GM12878 (cell line): ENCODE measurements at regions not wholly inside any gene's neighbourhood (a gene's known extent, or its start where the extent isn't known, plus 50 kb on each side); places are given as distances from the start of the nearest gene placed in this dataset.

Experiments used
- ATAC-seq: fragments of 200-7000 bp; cut with Tn5 transposase; 3 replicates; pipeline ENCODE4 v1.9.1; 2020; ENCODE audit warnings: mild to moderate bottlenecking, moderate library complexity
- BruUV-seq: library from RNA; stranded (reverse); fragments of 400-500 nt; replicated peaks from 2 replicates; lab custom pipeline; 2021; lab: Mats Ljungman, UMichigan
- CTCF ChIA-PET: fragments of 300-600 bp; sonication (Branson Sonifier 250); formaldehyde crosslinking; extraction: SDS; loops from one replicate; lab custom pipeline; 2021; ENCODE audit warnings: inconsistent platforms; lab: Yijun Ruan, JAX
- POLR2A ChIA-PET: fragments of 350-600 bp; formaldehyde crosslinking; extraction: SDS; loops from one replicate; lab custom pipeline; 2021; ENCODE audit warnings: inconsistent platforms; lab: Charles Lee
- RAD21 ChIA-PET: fragments of 300-600 bp; sonication (Branson Sonifier 250); formaldehyde crosslinking; loops from one replicate; lab custom pipeline; 2023; ENCODE audit warnings: antibody characterized with exemption; ENCODE audit not compliant: unreplicated experiment; lab: Charles Lee
- SMC1A ChIA-PET: fragments of 300-600 bp; sonication (Branson Sonifier 250); formaldehyde crosslinking; loops from one replicate; lab custom pipeline; 2023; ENCODE audit not compliant: unreplicated experiment, uncharacterized antibody; lab: Charles Lee
- DNase-seq: peaks from one replicate; pipeline ENCODE4 v3.0.0-alpha.2; 2011; ENCODE audit warnings: low read depth, low spot score
- FAIRE-seq: peaks from 3 replicates; lab custom pipeline; 2011; peaks lifted over from hg19 to GRCh38; lab: Jason Lieb, UNC
- H2AFZ ChIP-seq: 2 replicates; pipeline ENCODE4 v1.6.0; 2011; ENCODE audit warnings: low read depth, low read length, control low read depth; ENCODE audit not compliant: control insufficient read depth
- H3K27ac ChIP-seq: 2 replicates; pipeline ENCODE4 v1.5.1; 2011; ENCODE audit warnings: control low read depth; ENCODE audit not compliant: control insufficient read depth, insufficient read depth
- H3K27me3 ChIP-seq, 2 experiments: replicated peaks in 1 of 2; 2 replicates each; pipeline versions ENCODE4 v1.6.0 to v1.6.1; 2011; ENCODE audit warnings: low read length in 1 of 2; ENCODE audit not compliant: control insufficient read depth in 2 of 2, insufficient read depth in 2 of 2
- H3K36me3 ChIP-seq, 2 experiments: 2 replicates each; pipeline ENCODE4 v1.5.1; 2011; ENCODE audit warnings: low read length in 1 of 2; ENCODE audit not compliant: control insufficient read depth in 2 of 2, insufficient read depth in 2 of 2
- H3K4me1 ChIP-seq: 2 replicates; pipeline ENCODE4 v1.6.1; 2011; ENCODE audit warnings: mild to moderate bottlenecking, low read length, moderate library complexity, mixed read lengths; ENCODE audit not compliant: control insufficient read depth, insufficient read depth
- H3K4me2 ChIP-seq: 2 replicates; pipeline ENCODE4 v1.6.0; 2011; ENCODE audit warnings: control low read depth; ENCODE audit not compliant: control insufficient read depth, insufficient read depth
- H3K4me3 ChIP-seq: fragments of 200-600 bp; sonication (generic); 2 replicates; pipeline ENCODE4 v1.5.1; 2016
- H3K79me2 ChIP-seq: 2 replicates; pipeline ENCODE4 v1.6.0; 2011; ENCODE audit warnings: low read length; ENCODE audit not compliant: control insufficient read depth, insufficient read depth
- H3K9ac ChIP-seq: 2 replicates; pipeline ENCODE4 v1.8.0; 2011; ENCODE audit warnings: low read length, control low read depth, mixed read lengths; ENCODE audit not compliant: control insufficient read depth, insufficient read depth
- H3K9me3 ChIP-seq: replicated peaks from 3 replicates; pipeline ENCODE4 v1.5.1; 2011; ENCODE audit warnings: mild to moderate bottlenecking, low read length; ENCODE audit not compliant: control insufficient read depth, insufficient read depth
- H4K20me1 ChIP-seq: 2 replicates; pipeline ENCODE4 v1.6.0; 2011; ENCODE audit not compliant: control insufficient read depth, insufficient read depth
- BACH1 ChIP-seq: fragments of 450-650 bp; IDR thresholded peaks from 2 replicates; pipeline ENCODE4 v1.6.1; 2017; ENCODE audit warnings: mild to moderate bottlenecking, borderline replicate concordance
- E2F4 ChIP-seq: IDR thresholded peaks from 2 replicates; pipeline ENCODE4 v1.6.1; 2012; ENCODE audit warnings: low read depth, low read length, improper control_type of control experiment
- HSF1 ChIP-seq: fragments of 150-350 bp; IDR thresholded peaks from 2 replicates; pipeline ENCODE4 v1.6.1; 2014; ENCODE audit warnings: mild to moderate bottlenecking, low read depth, low read length
- IRF5 ChIP-seq: fragments of 450-650 bp; IDR thresholded peaks from 2 replicates; pipeline ENCODE4 v1.6.1; 2017; ENCODE audit warnings: borderline replicate concordance
- KAT2A ChIP-seq: conservative IDR thresholded peaks from 2 replicates; pipeline ENCODE4 v1.6.1; 2011; ENCODE audit warnings: low read depth, low read length; ENCODE audit not compliant: control insufficient read depth
- NRF1 ChIP-seq: conservative IDR thresholded peaks from 2 replicates; pipeline ENCODE4 v1.6.1; 2011; ENCODE audit warnings: mild to moderate bottlenecking, low read depth, low read length, improper control_type of control experiment
- RFX5 ChIP-seq: IDR thresholded peaks from 2 replicates; pipeline ENCODE4 v1.6.1; 2011; ENCODE audit warnings: low read depth, low read length, improper control_type of control experiment
- SREBF2 ChIP-seq: IDR thresholded peaks from 2 replicates; pipeline ENCODE4 v1.6.1; 2012; ENCODE audit warnings: mild to moderate bottlenecking, low read length
- TBL1XR1 ChIP-seq: IDR thresholded peaks from 2 replicates; pipeline ENCODE4 v1.6.1; 2012; ENCODE audit warnings: low read depth, low read length, improper control_type of control experiment
- TCF3 ChIP-seq: IDR thresholded peaks from 2 replicates; pipeline ENCODE4 v1.6.1; 2012; ENCODE audit warnings: low read depth, mild to moderate bottlenecking, low read length, borderline replicate concordance; ENCODE audit not compliant: insufficient read depth
- ZZZ3 ChIP-seq: IDR thresholded peaks from 2 replicates; pipeline ENCODE4 v1.6.1; 2011; ENCODE audit warnings: low read depth; ENCODE audit not compliant: control insufficient read depth, insufficient read length
- in situ Hi-C: fragments of 300-500 bp; cut with MboI; formaldehyde crosslinking; loops from 9 replicates; pipeline ENCODE4 v1.14.3; 2018; ENCODE audit warnings: mixed read lengths
- intact Hi-C: fragments of 100-400 bp; cut with micrococcal nuclease; formaldehyde crosslinking; loops from one replicate; pipeline ENCODE4 v1.14.2; 2022; ENCODE audit not compliant: unreplicated experiment

- Histone ChIP-seq H3K9ac (no peak overlapping the region), H3K27me3 (no peaks in the 10 kb centered on the region), H3K79me2 (peaks cover 40% of the 10 kb centered on the region), H2AFZ (no peak overlapping the region), H3K36me3 (no peaks in the 10 kb centered on the region; a peak in 1 of 4 replicates), H3K27ac (no peak overlapping the region), H3K4me3 (no peak overlapping the region), H4K20me1 (no peaks in the 10 kb centered on the region), H3K4me1 (peaks cover 20% of the 10 kb centered on the region), H3K4me2 (no peak overlapping the region), H3K9me3 (peaks cover 8% of the 10 kb centered on the region; the same call in 2 of the 3 replicates)
- intact Hi-C loops = no loop called here
- ChIA-PET POLR2A (no interaction called here), SMC1A (interaction anchor here (0.9 to 1.4 kb wide), 4 partner anchors 9 to 57 kb away, joined by 3 to 5 read pairs (median 4); no protein-coding TSS in a partner anchor), CTCF (interaction anchor here (1.7 kb wide), 1 partner anchor 11 kb away, joined by 3 read pairs; no protein-coding TSS in a partner anchor), RAD21 (interaction anchor here (0.9 kb wide), 1 partner anchor 12 kb away, joined by 4 read pairs; no protein-coding TSS in a partner anchor)
- no TSS peak for BruUV-seq
- DNase-seq (no peak), ATAC-seq (no peak), FAIRE-seq (no peak)
- TF ChIP-seq NRF1 (no peak), E2F4 (no peak), SREBF2 (no peak), HSF1 (no peak), KAT2A (no peak), ZZZ3 (no peak), RFX5 (no peak), TBL1XR1 (no peak), IRF5 (no peak), TCF3 (no peak), BACH1 (no peak)
- in situ Hi-C loops = no loop called here
Measured at GRCh38 chr14:71610149-71610548, 322.1 kb upstream of the RGS6 start.
